Neural cell (in vitro differentiated cells): ENCODE measurements at regions not wholly inside any gene's neighbourhood (a gene's known extent, or its start where the extent isn't known, plus 50 kb on each side); places are given as distances from the start of the nearest gene placed in this dataset.

Experiments
- H2AFZ ChIP-seq: fragments of 200-600, 300-800 bp; sonication (generic), shearing (Covaris generic); 2 replicates; pipeline ENCODE4 v1.6.0; 2014; ENCODE audit warnings: low read depth, mild to moderate bottlenecking, antibody characterized with exemption, low read length, moderate library complexity
- H3F3A ChIP-seq: fragments of 200-600 bp; shearing (Covaris generic); 2 replicates; pipeline ENCODE4 v1.6.1; 2016; ENCODE audit warnings: mild to moderate bottlenecking, moderate library complexity, mixed read lengths, antibody characterized with exemption, low read length; ENCODE audit not compliant: insufficient read depth, poor library complexity, severe bottlenecking
- H3K27ac ChIP-seq: fragments of 200-600, 300-800 bp; sonication (generic), shearing (Covaris generic); 2 replicates; pipeline ENCODE4 v1.5.1; 2014; ENCODE audit warnings: mild to moderate bottlenecking, low read length, moderate library complexity
- H3K27me3 ChIP-seq: fragments of 300-800, 200-600 bp; sonication (generic), shearing (Covaris generic); 2 replicates; pipeline ENCODE4 v1.6.0; 2014; ENCODE audit warnings: mild to moderate bottlenecking, low read depth, low read length, moderate library complexity; ENCODE audit not compliant: insufficient read depth
- H3K36me3 ChIP-seq: fragments of 300-800, 200-600 bp; sonication (generic), shearing (Covaris generic); 2 replicates; pipeline ENCODE4 v1.5.1; 2014; ENCODE audit warnings: mild to moderate bottlenecking, antibody characterized with exemption, low read length, moderate library complexity; ENCODE audit not compliant: insufficient read depth
- H3K4me2 ChIP-seq: fragments of 300-800, 200-600 bp; sonication (generic), shearing (Covaris generic); 2 replicates; pipeline ENCODE4 v1.6.0; 2014; ENCODE audit warnings: mild to moderate bottlenecking, low read length
- H3K4me3 ChIP-seq: fragments of 300-800, 200-600 bp; sonication (generic), shearing (Covaris generic); 2 replicates; pipeline ENCODE4 v1.5.1; 2014; ENCODE audit warnings: mild to moderate bottlenecking, low read length, moderate library complexity
- H3K79me2 ChIP-seq: fragments of 200-600 bp; shearing (Covaris generic); replicated peaks from 2 replicates; pipeline ENCODE4 v1.6.0; 2014; ENCODE audit warnings: mild to moderate bottlenecking, low read length, moderate library complexity; ENCODE audit not compliant: insufficient read depth
- H3K9ac ChIP-seq: fragments of 300-800, 200-600 bp; sonication (generic), shearing (Covaris generic); 2 replicates; pipeline ENCODE4 v1.6.1; 2016; ENCODE audit warnings: mild to moderate bottlenecking, low read length, mixed read lengths
- H3K9me2 ChIP-seq: fragments of 200-600 bp; shearing (Covaris generic); 2 replicates; pipeline ENCODE4 v1.6.1; 2016; ENCODE audit warnings: mild to moderate bottlenecking, low read length, mixed read lengths; ENCODE audit not compliant: insufficient read depth
- H3K9me3 ChIP-seq: fragments of 200-600, 300-800 bp; sonication (generic), shearing (Covaris generic); 2 replicates; pipeline ENCODE4 v1.6.1; 2016; ENCODE audit warnings: mild to moderate bottlenecking, mixed run types, low read length, moderate library complexity, mixed read lengths
- H4K20me1 ChIP-seq: fragments of 200-600 bp; shearing (Covaris generic); 2 replicates; pipeline ENCODE4 v1.6.1; 2016; ENCODE audit warnings: mild to moderate bottlenecking, mixed run types; ENCODE audit not compliant: insufficient read depth
- EP300 ChIP-seq: fragments of 450-650 bp; conservative IDR thresholded peaks from 2 replicates; pipeline ENCODE4 v1.6.1; 2014; ENCODE audit warnings: antibody characterized with exemption, mild to moderate bottlenecking, moderate library complexity; ENCODE audit not compliant: poor library complexity, severe bottlenecking
- EZH2 ChIP-seq: fragments of 200-600, 300-800 bp; shearing (Covaris generic), sonication (generic); IDR thresholded peaks from 2 replicates; pipeline ENCODE4 v1.6.1; 2014; ENCODE audit warnings: antibody characterized with exemption, low read length, borderline replicate concordance, mild to moderate bottlenecking; ENCODE audit not compliant: insufficient read depth, poor library complexity, severe bottlenecking
- MXI1 ChIP-seq: fragments of 450-650 bp; conservative IDR thresholded peaks from 2 replicates; pipeline ENCODE4 v1.6.1; 2014; ENCODE audit warnings: antibody characterized with exemption, mild to moderate bottlenecking; ENCODE audit not compliant: poor library complexity, severe bottlenecking
- POLR2AphosphoS5 ChIP-seq: IDR thresholded peaks from 2 replicates; pipeline ENCODE4 v1.6.1; 2012
- RAD21 ChIP-seq: fragments of 450-650 bp; conservative IDR thresholded peaks from 2 replicates; pipeline ENCODE4 v1.6.1; 2014; ENCODE audit warnings: antibody characterized with exemption, mild to moderate bottlenecking, moderate library complexity
- SMC3 ChIP-seq: fragments of 450-650 bp; conservative IDR thresholded peaks from 2 replicates; pipeline ENCODE4 v1.6.1; 2014; ENCODE audit warnings: antibody characterized with exemption, mild to moderate bottlenecking, moderate library complexity; ENCODE audit not compliant: poor library complexity
- TAF1 ChIP-seq: IDR thresholded peaks from 2 replicates; pipeline ENCODE4 v1.6.1; 2012; ENCODE audit warnings: low read depth
- TF ChIP-seq, protein P1 (sequence below): IDR thresholded peaks from 2 replicates; pipeline ENCODE4 v1.6.1; 2012; ENCODE audit warnings: borderline replicate concordance
- TF ChIP-seq, protein P2 (sequence below): fragments of 450-650 bp; IDR thresholded peaks from 2 replicates; pipeline ENCODE4 v1.5.1; 2014; ENCODE audit warnings: antibody characterized with exemption, mild to moderate bottlenecking, moderate library complexity; ENCODE audit not compliant: poor library complexity, severe bottlenecking

DNA sequence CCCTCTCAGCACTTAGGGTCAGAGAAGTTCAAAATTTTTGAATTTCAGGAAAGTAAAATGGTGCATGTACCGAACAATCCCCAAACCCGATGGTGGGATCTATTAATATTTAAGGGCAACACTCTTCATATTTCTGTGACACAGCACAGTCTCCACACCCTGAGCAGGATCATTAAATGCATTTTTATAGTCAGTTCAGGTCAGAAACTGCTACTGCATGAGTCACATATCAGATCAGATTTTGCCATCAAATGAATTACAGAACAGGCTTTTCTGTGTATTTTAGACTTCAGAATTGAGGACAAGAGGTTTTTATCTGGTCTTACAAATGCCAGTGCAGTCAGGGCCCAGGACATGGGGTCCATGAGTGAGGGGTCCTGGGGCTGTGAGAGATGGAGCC, 79.2 kb downstream of the RIPK4 start (continued):
- no peak for TF ChIP-seq EP300
- no peak for TF ChIP-seq SMC3

DNA sequence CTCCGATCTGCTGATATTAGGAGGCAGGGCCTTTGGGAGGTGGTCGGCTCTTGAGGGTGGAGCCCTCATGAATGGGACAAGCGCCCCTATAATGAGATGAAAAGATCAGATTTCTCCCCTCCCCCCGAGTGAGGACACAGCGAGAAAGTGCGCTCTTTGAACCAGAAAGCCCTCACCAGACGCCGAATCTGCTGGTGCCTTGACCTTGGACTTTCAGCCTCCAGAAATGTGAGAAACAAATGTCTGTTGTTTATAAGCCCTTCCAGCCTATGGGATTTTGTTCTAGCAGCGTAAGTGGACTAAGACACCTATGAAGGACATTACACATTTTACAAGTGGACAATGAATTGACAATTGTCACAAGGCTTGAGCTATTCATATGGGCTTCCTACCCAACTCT, 80.2 kb downstream of the RIPK4 start:
- TF ChIP-seq POLR2AphosphoS5 = no peak
- H3K79me2 ChIP-seq = no peaks in the 10 kb centered on the region

DNA sequence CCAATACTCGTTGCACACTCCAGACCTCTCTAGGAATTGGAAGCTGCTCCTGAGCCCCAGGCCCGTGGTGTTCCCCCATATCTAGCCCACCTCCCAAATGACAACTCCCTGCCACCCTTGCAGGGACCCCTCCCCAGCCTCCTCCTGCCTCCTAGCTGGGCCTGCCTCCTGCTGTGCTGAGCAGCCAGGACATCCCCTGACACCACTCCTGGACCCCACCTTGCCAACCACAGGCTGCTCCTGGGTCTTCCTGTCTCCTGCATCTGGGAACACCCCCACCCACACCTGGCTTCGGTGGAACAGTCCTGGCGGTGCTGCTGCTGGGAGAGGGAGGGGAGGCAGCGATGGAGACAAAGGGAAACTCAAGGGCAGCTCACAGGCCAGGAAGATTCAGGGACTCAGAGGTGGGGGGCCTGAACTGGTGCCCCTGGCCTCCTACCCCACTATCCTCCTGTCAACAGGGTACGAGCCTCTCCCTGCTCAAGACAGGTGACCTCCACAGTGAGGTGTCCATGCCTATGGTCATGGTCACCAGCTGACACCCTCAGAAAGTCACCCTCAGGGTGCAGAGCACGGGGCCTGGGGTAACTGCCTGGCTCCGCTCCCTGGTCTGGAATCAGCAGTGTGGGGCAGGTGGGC, 81.2 kb downstream of the RIPK4 start:
- Histone ChIP-seq H3K4me3 (no peak overlapping the region), H3K27me3 (no peaks in the 10 kb centered on the region), H3K9me3 (no peaks in the 10 kb centered on the region), H4K20me1 (no peaks in the 10 kb centered on the region), H3K27ac (no peak overlapping the region), H3K9me2 (no peaks in the 10 kb centered on the region), H3F3A (no peaks in the 10 kb centered on the region), H2AFZ (no peak overlapping the region), H3K79me2 (no peaks in the 10 kb centered on the region), H3K36me3 (no peaks in the 10 kb centered on the region), H3K4me2 (no peak overlapping the region), H3K9ac (no peak overlapping the region)
- TF ChIP-seq MXI1 (no peak), EZH2 (no peak)

More for the DNA sequence above, 80.2 kb downstream of the RIPK4 start:
- H3K27me3 ChIP-seq = no peaks in the 10 kb centered on the region
- no peak overlapping the region for H3K9ac ChIP-seq
- H3K9me2 ChIP-seq = no peaks in the 10 kb centered on the region
- H3K4me3 ChIP-seq = no peak overlapping the region
- no peaks in the 10 kb centered on the region for H3F3A ChIP-seq
- H3K36me3 ChIP-seq = no peaks in the 10 kb centered on the region
- H4K20me1 ChIP-seq = no peaks in the 10 kb centered on the region
- no peaks in the 10 kb centered on the region for H3K9me3 ChIP-seq
- H3K4me2 ChIP-seq = no peak overlapping the region
- no peak overlapping the region for H2AFZ ChIP-seq
- no peak overlapping the region for H3K27ac ChIP-seq

DNA sequence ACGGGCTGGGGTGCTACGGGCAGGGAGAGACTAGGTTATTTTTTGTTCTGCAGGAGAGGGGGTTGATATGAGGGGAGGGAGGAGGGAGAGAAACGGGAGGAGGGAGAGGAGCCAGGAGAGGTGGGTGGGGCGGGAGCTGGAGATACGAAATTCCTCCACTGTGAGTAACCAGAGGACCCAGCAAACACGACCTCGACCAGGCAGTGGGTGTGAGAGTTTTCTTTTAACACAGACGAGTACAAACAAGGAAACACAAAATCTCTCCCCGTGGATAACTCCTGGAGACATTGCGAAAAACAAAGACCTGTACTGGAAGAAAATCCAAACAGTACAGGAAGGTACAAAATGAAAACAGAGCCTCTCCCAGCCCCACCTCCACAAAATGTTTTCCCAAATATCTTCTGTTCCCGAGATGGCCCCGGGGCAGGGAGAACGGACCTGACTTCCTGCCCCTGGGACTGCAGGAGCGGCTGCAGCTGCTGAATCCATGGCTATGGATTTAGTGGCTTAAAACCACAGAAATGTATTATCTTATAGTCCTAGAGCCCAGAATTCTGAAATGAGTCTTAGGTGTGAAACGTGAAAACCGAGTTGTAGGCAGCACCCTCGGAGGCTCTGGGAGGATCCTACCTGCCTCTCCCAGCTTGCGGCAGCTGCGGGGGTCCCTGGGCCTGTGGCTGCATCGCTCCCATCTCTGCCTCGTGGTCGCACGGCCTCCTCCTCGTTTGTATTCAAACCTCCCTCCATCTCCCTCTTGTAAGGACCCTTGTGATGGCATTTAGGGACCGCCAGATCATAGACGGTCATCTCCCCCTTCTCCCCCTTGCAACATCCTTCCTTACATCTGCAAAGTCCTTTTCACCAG, 82.2 kb downstream of the RIPK4 start:
- H3K9me2 ChIP-seq = no peaks in the 10 kb centered on the region
- H3K27me3 ChIP-seq = no peaks in the 10 kb centered on the region
- H3K9me3 ChIP-seq = no peaks in the 10 kb centered on the region
- no peaks in the 10 kb centered on the region for H3F3A ChIP-seq
- no peak overlapping the region for H3K4me2 ChIP-seq
- no peaks in the 10 kb centered on the region for H3K36me3 ChIP-seq
- TF ChIP-seq, protein P1, sequence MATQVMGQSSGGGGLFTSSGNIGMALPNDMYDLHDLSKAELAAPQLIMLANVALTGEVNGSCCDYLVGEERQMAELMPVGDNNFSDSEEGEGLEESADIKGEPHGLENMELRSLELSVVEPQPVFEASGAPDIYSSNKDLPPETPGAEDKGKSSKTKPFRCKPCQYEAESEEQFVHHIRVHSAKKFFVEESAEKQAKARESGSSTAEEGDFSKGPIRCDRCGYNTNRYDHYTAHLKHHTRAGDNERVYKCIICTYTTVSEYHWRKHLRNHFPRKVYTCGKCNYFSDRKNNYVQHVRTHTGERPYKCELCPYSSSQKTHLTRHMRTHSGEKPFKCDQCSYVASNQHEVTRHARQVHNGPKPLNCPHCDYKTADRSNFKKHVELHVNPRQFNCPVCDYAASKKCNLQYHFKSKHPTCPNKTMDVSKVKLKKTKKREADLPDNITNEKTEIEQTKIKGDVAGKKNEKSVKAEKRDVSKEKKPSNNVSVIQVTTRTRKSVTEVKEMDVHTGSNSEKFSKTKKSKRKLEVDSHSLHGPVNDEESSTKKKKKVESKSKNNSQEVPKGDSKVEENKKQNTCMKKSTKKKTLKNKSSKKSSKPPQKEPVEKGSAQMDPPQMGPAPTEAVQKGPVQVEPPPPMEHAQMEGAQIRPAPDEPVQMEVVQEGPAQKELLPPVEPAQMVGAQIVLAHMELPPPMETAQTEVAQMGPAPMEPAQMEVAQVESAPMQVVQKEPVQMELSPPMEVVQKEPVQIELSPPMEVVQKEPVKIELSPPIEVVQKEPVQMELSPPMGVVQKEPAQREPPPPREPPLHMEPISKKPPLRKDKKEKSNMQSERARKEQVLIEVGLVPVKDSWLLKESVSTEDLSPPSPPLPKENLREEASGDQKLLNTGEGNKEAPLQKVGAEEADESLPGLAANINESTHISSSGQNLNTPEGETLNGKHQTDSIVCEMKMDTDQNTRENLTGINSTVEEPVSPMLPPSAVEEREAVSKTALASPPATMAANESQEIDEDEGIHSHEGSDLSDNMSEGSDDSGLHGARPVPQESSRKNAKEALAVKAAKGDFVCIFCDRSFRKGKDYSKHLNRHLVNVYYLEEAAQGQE = no peak
- no peak for TF ChIP-seq POLR2AphosphoS5
- no peak for TF ChIP-seq TAF1
- no peak for TF ChIP-seq EP300
- no peak for TF ChIP-seq SMC3
- TF ChIP-seq, protein P2, sequence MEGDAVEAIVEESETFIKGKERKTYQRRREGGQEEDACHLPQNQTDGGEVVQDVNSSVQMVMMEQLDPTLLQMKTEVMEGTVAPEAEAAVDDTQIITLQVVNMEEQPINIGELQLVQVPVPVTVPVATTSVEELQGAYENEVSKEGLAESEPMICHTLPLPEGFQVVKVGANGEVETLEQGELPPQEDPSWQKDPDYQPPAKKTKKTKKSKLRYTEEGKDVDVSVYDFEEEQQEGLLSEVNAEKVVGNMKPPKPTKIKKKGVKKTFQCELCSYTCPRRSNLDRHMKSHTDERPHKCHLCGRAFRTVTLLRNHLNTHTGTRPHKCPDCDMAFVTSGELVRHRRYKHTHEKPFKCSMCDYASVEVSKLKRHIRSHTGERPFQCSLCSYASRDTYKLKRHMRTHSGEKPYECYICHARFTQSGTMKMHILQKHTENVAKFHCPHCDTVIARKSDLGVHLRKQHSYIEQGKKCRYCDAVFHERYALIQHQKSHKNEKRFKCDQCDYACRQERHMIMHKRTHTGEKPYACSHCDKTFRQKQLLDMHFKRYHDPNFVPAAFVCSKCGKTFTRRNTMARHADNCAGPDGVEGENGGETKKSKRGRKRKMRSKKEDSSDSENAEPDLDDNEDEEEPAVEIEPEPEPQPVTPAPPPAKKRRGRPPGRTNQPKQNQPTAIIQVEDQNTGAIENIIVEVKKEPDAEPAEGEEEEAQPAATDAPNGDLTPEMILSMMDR = no peak
- no peak for TF ChIP-seq MXI1
- no peak for TF ChIP-seq EZH2
- no peak for TF ChIP-seq RAD21
- no peak overlapping the region for H3K9ac ChIP-seq
- H2AFZ ChIP-seq = no peak overlapping the region
- H4K20me1 ChIP-seq = no peaks in the 10 kb centered on the region
- no peak overlapping the region for H3K4me3 ChIP-seq
- H3K27ac ChIP-seq = no peak overlapping the region
- no peaks in the 10 kb centered on the region for H3K79me2 ChIP-seq
